Activated naive CD4-positive, alpha-beta T cell treated with anti-CD3 and anti-CD28 coated beads, Interleukin-2, amount 50 U/mL, for 24 hours (primary cell): ENCODE measurements at regions not wholly inside any gene's neighbourhood (a gene's known extent, or its start where the extent isn't known, plus 50 kb on each side); places are given as distances from the start of the nearest gene placed in this dataset.
"Not testable (repeated sequence)": the region's sequence is repeated elsewhere in the genome, so short reads cannot be mapped to it uniquely, and the experiment has no call there.

Source experiments
- H3K27ac Mint-ChIP-seq: one replicate; pipeline ENCODE4 v1.8.0; 2021; ENCODE audit warnings: mild to moderate bottlenecking, mixed read lengths
- H3K27me3 Mint-ChIP-seq: one replicate; pipeline ENCODE4 v1.8.0; 2021; ENCODE audit warnings: mixed read lengths
- H3K36me3 Mint-ChIP-seq: one replicate; pipeline ENCODE4 v1.8.0; 2021; ENCODE audit warnings: mixed read lengths
- H3K4me1 Mint-ChIP-seq: one replicate; pipeline ENCODE4 v1.8.0; 2021; ENCODE audit warnings: mixed read lengths
- H3K4me3 Mint-ChIP-seq: one replicate; pipeline ENCODE4 v1.8.0; 2021; ENCODE audit warnings: mild to moderate bottlenecking, mixed read lengths
- H3K9me3 Mint-ChIP-seq: one replicate; pipeline ENCODE4 v1.8.0; 2021; ENCODE audit warnings: mixed read lengths

DNA sequence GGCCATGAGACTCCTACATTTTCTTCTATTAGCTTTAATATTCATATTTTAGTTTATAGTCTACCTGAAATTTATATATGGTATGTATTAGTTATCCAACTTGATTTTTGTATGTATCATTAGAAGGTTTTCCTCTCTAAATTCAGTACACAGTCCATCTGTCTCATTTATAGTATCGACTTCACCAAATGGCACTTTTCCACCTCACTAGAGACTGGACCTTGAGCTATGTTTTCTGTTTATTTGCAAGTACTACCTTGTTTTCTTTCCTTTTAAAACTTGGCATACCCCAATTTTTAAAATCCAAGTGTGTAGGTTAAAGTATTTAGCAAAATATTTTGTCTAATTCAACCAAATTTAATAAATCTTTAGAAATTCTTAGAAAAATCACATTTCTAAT, 1137.5 kb downstream of the NSUN3 start:
- Mint-ChIP-seq H3K9me3 (no peaks in the 10 kb centered on the region), H3K27me3 (no peaks in the 10 kb centered on the region), H3K36me3 (no peaks in the 10 kb centered on the region), H3K27ac (no peak overlapping the region), H3K4me1 (no peaks in the 10 kb centered on the region), H3K4me3 (no peak overlapping the region)

DNA sequence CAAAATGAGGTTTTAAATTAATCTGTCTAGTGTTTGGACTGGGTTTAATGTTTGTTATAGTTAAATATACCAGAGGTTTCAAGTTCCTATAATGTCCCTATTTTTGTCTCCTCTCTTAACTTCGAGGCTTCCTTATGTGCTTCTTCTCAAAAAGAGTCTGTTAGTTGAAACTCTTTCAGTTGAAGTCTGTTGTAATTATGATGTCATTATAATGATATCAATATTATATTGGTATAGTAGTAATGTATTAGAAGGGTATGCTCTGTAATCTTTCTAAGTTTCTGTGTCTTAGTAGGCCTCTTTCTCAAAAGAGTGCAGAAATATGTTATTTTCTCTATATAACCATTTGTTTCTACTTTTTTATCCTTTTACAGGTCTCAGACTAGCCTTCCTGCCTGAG, 1148.0 kb downstream of the NSUN3 start:
- Mint-ChIP-seq H3K27me3 (no peaks in the 10 kb centered on the region), H3K9me3 (no peaks in the 10 kb centered on the region), H3K4me3 (no peak overlapping the region), H3K4me1 (no peaks in the 10 kb centered on the region), H3K36me3 (no peaks in the 10 kb centered on the region), H3K27ac (no peak overlapping the region)

DNA sequence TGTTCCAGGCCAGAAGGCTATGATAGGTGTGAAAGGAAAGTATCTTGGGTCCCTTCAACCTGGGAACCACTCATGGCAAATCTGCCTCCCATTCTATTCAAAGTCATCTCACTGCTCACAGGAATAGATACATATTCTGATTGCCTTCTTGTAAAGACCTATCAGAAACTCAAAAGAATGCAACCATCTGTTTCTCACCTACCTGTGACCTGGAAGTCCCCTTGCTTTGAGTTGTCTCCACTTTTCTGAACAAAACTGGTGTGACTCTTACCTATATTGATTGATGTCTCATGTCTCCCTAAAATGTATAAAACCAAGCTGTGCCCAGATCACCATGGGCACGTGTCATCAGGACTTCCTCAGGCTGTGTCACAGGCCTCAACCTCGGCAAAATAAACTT, 1149.3 kb downstream of the NSUN3 start:
- H3K27ac Mint-ChIP-seq: no peak overlapping the region
- H3K36me3 Mint-ChIP-seq: no peaks in the 10 kb centered on the region
- no peak overlapping the region for H3K4me3 Mint-ChIP-seq
- H3K27me3 Mint-ChIP-seq: no peaks in the 10 kb centered on the region
- H3K4me1 Mint-ChIP-seq: no peaks in the 10 kb centered on the region
- H3K9me3 Mint-ChIP-seq: no peaks in the 10 kb centered on the region

DNA sequence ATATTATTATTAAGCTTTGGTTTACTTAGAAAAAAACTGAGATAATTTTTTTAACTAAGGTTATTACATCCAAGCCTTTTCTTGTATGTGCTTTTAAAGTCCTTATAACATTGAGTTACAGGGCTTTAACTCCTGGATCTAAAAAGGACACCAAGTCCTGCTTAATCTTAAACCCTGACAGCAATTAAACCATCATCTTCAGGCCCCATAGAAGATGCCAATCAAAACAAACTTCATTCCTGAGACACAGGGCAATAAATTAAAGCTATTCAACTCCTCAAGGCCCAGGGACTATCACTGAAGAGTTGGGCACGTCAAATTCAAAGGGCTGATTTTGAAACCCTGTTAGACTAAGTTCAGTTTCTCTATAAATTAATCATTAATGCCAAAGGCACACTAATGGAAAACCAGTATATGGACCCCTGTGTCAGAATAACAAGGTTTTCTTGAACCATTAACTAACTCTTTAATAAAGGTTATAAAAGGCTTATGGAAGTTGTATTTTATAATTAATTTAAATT, 1152.6 kb downstream of the NSUN3 start:
- Mint-ChIP-seq H3K4me3 (no peak overlapping the region), H3K9me3 (peaks cover 10% of the 10 kb centered on the region), H3K4me1 (no peaks in the 10 kb centered on the region), H3K27ac (no peak overlapping the region), H3K36me3 (no peaks in the 10 kb centered on the region), H3K27me3 (no peaks in the 10 kb centered on the region)

DNA sequence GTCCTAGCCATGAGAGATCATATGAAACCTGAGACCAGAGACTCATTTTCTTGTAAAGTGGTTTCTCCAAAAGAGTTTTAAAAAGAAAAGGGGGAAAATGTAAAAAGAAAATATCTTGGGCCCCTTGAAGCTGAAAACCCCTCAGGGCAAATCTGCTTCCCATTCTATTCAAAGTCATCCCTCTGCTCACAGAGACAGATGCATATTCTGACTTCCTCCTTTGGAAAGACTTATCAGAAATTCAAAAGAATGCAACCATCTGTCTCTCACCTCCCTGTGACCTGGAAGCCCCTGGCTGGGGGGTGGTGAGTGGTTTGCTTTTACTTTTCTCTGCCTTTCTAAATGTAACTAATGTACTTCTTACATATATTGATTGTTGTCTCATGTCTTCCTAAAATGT, 1154.8 kb downstream of the NSUN3 start:
- H3K4me1 Mint-ChIP-seq: no peaks in the 10 kb centered on the region

DNA sequence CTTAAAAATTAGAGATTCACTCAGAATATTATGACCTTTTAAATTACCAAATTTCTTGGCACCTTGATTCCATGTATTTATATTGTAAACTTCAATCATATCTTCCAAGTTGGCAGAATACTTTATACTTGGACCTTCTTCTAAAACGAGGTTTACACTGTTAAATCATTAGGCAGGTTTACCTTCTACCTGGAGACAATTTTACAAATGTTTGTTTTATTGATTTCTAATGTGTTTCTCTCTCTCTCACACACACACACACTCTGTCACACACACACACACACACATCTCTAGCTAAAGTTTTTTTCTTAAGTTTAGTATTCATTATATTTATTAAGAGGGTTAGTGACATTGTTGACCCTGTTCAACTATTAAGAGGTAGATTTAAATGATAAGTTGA, 1155.6 kb downstream of the NSUN3 start:
- no peaks in the 10 kb centered on the region for H3K27me3 Mint-ChIP-seq
- H3K9me3 Mint-ChIP-seq: peaks cover 10% of the 10 kb centered on the region
- no peaks in the 10 kb centered on the region for H3K36me3 Mint-ChIP-seq
- H3K4me3 Mint-ChIP-seq: no peak overlapping the region
- no peaks in the 10 kb centered on the region for H3K4me1 Mint-ChIP-seq
- H3K27ac Mint-ChIP-seq: no peak overlapping the region

More for the DNA sequence above, 1154.8 kb downstream of the NSUN3 start:
- H3K36me3 Mint-ChIP-seq: no peaks in the 10 kb centered on the region
- no peaks in the 10 kb centered on the region for H3K27me3 Mint-ChIP-seq
- peaks cover 10% of the 10 kb centered on the region for H3K9me3 Mint-ChIP-seq
- H3K27ac Mint-ChIP-seq: no peak overlapping the region
- no peak overlapping the region for H3K4me3 Mint-ChIP-seq

DNA sequence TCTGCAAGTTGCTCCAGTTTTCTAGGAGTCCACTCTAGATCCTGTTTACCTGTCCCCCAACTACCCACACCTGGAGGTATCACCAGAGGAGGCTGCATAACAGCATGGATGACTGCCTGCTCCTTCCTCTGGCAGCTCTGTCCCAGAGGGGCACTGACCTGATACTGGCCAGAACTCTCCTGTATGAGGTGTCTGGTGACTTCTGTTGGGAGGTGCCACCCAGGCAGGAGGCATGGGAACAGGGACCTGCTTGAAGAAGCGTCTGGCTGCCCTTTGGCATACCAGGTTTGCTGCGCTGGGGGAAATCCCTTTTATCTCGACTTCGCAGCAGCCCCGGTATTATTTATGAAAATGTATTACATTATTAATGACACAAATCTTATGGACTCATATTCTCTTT, 1163.6 kb downstream of the NSUN3 start:
- peaks cover 24% of the 10 kb centered on the region for H3K9me3 Mint-ChIP-seq

DNA sequence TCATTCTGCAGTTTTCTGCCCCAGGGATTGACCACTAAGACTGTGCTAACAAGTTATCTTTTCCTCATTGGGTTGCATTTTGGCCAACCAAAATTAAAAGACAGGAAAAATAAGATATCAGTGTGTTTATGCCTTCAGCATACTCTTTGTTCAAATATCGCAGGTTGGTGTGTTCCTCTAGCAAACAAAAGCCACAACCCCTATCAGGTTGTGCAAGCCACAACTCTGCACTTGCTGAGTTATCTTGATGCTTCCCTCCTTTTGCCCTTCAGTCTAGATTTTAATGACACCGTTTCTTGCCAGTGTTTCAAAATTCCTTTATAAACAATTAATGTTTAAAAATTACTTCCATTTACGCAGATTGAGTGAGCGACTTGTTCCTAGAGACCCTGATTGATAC, 1164.2 kb downstream of the NSUN3 start:
- Mint-ChIP-seq H3K36me3 (no peaks in the 10 kb centered on the region), H3K4me3 (no peak overlapping the region), H3K9me3 (peaks cover 24% of the 10 kb centered on the region), H3K27me3 (no peaks in the 10 kb centered on the region), H3K27ac (no peak overlapping the region), H3K4me1 (no peaks in the 10 kb centered on the region)

More for the DNA sequence above, 1163.6 kb downstream of the NSUN3 start:
- Mint-ChIP-seq H3K4me3 (no peak overlapping the region), H3K27ac (no peak overlapping the region), H3K36me3 (no peaks in the 10 kb centered on the region), H3K4me1 (no peaks in the 10 kb centered on the region), H3K27me3 (no peaks in the 10 kb centered on the region)

DNA sequence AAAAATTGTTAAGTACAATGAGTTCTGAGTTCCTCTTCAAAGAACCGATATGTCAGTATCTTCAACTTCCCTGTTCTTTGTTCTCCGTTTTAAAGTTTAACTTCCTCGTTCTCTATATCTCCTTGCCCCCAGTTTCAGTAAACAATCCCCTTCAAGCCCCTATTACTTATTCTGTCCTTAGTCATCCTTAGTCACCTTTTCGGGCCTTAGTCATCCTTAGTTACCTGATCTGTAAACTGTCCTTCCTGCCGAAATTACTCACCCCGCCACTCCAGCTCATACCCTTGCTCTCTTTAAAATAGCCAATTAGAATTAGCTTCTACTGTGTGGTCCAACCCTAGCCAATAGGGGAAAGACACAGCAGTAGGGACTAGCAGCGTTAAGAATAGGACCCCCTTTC, 1165.6 kb downstream of the NSUN3 start:
- Mint-ChIP-seq H3K36me3 (no peaks in the 10 kb centered on the region), H3K27me3 (no peaks in the 10 kb centered on the region), H3K4me3 (no peak overlapping the region), H3K4me1 (no peaks in the 10 kb centered on the region), H3K27ac (no peak overlapping the region), H3K9me3 (peaks cover 24% of the 10 kb centered on the region)

DNA sequence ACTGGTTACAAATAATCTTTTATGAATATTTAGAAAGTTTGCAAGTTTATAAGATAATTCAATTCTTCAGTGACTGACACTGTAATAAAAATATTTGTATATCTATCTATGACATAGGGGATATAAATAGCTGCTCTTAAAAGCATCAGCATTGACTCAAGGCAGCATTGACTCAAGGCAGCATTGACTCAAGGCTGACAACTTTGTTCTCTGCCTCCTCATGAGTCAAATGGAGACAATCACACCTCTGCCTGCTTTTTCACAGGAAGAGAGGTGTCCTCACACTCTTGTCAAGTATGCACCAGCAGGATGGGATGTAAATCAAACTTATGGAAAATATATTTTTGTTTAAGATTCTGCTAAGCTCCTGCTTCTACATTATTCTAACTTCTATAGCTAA, 1173.1 kb downstream of the NSUN3 start:
- no peak overlapping the region for H3K4me3 Mint-ChIP-seq

DNA sequence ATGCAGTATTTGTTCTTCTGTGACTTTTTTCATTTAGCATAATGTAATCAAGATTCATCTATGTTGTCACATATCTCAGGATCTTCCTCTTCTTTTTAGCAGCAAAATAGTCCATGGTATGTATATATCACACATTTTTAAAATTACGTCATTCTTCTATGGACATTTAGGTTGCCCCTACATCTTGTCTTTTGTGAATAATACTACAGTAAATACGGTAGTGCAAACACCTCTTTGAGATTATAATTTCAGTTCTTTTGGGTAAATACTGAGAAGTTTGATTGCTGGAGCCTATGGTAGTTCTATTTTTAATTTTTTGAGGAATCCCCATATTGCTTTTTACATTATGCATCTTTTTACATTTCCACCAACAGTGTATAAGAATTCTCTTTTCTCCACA, 1174.9 kb downstream of the NSUN3 start:
- H3K4me1 Mint-ChIP-seq: no peaks in the 10 kb centered on the region
- no peaks in the 10 kb centered on the region for H3K36me3 Mint-ChIP-seq
- no peak overlapping the region for H3K4me3 Mint-ChIP-seq
- H3K9me3 Mint-ChIP-seq: peaks cover 6% of the 10 kb centered on the region
- no peaks in the 10 kb centered on the region for H3K27me3 Mint-ChIP-seq
- no peak overlapping the region for H3K27ac Mint-ChIP-seq

More for the DNA sequence above, 1173.1 kb downstream of the NSUN3 start:
- H3K4me1 Mint-ChIP-seq: no peaks in the 10 kb centered on the region
- no peak overlapping the region for H3K27ac Mint-ChIP-seq
- peaks cover 4% of the 10 kb centered on the region for H3K9me3 Mint-ChIP-seq
- H3K36me3 Mint-ChIP-seq: no peaks in the 10 kb centered on the region
- H3K27me3 Mint-ChIP-seq: no peaks in the 10 kb centered on the region

DNA sequence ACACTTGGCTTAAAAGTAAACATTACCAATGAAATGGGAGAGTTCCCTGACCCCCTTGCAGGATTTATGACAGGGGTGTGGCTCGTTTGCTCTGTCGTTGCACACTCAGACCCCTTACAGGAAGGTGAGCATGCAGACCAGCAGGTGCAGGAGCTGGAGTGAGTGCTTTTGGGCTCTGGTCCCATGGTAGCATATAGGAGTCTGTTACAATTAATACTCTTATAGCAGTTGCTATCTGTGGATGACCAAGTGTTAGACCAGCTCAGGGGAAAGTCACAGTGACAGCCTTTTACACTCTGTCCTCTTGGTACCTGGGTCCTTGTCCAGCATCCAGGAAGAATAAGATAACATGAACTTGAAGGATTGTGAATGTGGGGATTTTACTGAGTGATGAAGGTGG, 1177.5 kb downstream of the NSUN3 start:
- no peak overlapping the region for H3K27ac Mint-ChIP-seq
- no peaks in the 10 kb centered on the region for H3K36me3 Mint-ChIP-seq
- no peaks in the 10 kb centered on the region for H3K4me1 Mint-ChIP-seq
- no peak overlapping the region for H3K4me3 Mint-ChIP-seq
- no peaks in the 10 kb centered on the region for H3K27me3 Mint-ChIP-seq
- H3K9me3 Mint-ChIP-seq: peaks cover 6% of the 10 kb centered on the region

DNA sequence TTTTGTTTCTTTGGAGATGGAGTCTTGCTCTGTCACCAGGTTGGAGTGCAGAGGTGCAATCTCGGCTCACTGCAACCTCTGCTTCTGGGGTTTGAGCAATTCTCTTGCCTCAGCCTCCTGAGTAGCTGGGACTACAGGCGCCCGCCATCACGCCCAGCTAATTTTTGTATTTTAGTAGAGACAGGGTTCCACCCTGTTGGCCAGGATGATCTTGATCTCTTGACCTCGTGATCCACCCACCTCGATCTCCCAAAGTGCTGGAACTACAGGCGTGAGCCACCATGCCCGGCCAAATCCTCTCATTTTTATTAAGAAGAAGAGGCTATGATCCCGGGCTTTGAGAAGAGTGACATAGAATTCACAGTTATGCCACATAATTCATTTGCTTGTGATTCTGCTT, 1178.4 kb downstream of the NSUN3 start:
- not testable (repeated sequence) for H3K27ac Mint-ChIP-seq, H3K27me3 Mint-ChIP-seq, H3K36me3 Mint-ChIP-seq, H3K9me3 Mint-ChIP-seq, H3K4me3 Mint-ChIP-seq, H3K4me1 Mint-ChIP-seq

DNA sequence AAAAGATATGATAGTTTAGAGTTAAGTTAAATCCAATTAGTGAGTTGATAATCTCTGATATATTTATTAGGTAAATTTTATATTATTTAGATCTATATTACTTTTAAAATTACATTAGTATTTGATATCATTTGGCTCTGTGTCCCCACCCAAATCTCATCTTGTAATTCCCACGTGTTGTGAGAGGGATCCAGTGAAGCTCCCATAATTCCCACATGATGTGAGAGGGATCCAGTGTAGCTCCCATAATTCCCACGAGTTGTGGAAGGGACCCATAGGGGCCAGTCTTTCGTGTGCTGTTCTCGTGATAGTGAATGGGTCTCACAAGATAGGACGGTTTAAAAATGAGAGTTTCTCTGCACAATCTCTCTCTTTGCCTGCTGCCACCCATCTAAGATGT, 1183.6 kb downstream of the NSUN3 start:
- Mint-ChIP-seq H3K4me3 (no peak overlapping the region), H3K9me3 (peaks cover 5% of the 10 kb centered on the region), H3K27ac (no peak overlapping the region), H3K27me3 (no peaks in the 10 kb centered on the region), H3K36me3 (no peaks in the 10 kb centered on the region), H3K4me1 (no peaks in the 10 kb centered on the region)

DNA sequence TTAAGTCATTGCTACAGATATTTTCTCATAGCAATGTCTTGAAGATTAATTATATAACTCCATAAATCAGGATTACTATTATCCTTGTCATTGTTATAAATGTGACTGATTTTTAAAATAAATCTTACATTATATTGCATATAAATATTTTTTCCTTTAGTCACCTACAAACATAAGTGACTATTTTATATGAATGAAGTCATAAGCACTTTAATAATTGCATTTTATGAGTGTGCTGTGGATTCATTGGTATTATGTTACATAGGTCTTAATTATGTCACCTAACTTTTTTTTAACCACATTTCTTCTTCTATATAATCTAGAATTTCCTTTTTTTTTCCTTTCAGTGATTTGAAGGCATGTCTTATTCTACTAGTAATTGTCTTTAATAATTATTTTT, 1191.2 kb downstream of the NSUN3 start:
- Mint-ChIP-seq H3K9me3 (no peaks in the 10 kb centered on the region), H3K4me3 (no peak overlapping the region), H3K4me1 (no peaks in the 10 kb centered on the region), H3K27ac (no peak overlapping the region), H3K36me3 (no peaks in the 10 kb centered on the region), H3K27me3 (no peaks in the 10 kb centered on the region)

DNA sequence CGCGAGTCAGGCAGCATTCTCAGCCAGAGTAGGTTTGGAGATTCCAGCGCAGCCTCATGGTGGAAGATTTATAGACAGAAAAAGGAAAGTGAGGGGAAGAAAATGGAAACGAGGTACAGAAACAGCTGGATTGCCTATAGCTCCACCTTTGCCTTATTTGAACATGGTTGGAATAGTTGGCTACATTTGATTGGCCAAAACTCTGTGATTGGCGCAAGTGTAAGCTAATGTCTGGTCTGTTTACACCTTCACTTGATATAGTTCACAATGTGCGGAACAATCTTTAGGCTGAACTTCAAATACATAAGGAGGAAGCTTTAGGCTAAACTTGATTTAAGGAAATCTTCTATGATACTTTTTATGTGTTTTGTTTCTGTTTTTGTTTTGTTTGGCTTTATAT, 1191.9 kb downstream of the NSUN3 start:
- Mint-ChIP-seq H3K27ac (no peak overlapping the region), H3K9me3 (no peaks in the 10 kb centered on the region), H3K36me3 (no peaks in the 10 kb centered on the region), H3K27me3 (no peaks in the 10 kb centered on the region), H3K4me1 (no peaks in the 10 kb centered on the region), H3K4me3 (no peak overlapping the region)

DNA sequence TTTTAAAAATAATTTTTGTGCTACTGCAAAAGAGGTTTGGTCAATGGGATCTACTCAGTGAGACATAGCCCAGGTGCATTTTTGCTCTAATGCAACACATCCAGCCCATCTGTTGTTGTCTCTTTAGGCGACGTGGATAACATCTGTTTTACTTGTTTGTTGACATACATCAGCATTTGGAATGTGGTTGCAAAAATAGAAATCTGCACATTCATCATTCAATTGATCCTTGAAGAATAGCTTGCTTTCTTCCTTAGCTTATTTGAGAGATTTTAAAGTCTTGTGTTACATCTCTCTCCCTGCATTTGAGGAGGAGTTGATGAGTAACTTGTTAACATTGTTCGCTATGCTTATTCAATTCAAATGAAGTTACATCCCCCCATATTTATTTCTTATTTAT, 1202.3 kb downstream of the NSUN3 start:
- no peak overlapping the region for H3K4me3 Mint-ChIP-seq
- H3K9me3 Mint-ChIP-seq: no peaks in the 10 kb centered on the region
- no peak overlapping the region for H3K27ac Mint-ChIP-seq
- H3K27me3 Mint-ChIP-seq: no peaks in the 10 kb centered on the region
- no peaks in the 10 kb centered on the region for H3K36me3 Mint-ChIP-seq
- H3K4me1 Mint-ChIP-seq: no peaks in the 10 kb centered on the region
